B cell (primary cell): ENCODE measurements at regions not wholly inside any gene's neighbourhood (a gene's known extent, or its start where the extent isn't known, plus 50 kb on each side); places are given as distances from the start of the nearest gene placed in this dataset.

Source experiments
- CTCF ChIP-seq: fragments of 200-600 bp; IDR thresholded peaks from one replicate; pipeline ENCODE4 v1.8.0; 2022; ENCODE audit warnings: antibody characterized with exemption, mild to moderate bottlenecking
- EZH2 ChIP-seq: IDR thresholded peaks from 2 replicates; pipeline ENCODE4 v1.6.1; 2012; ENCODE audit warnings: borderline replicate concordance, low read depth, mild to moderate bottlenecking, moderate library complexity, low read length; ENCODE audit not compliant: insufficient read depth, poor library complexity, severe bottlenecking

DNA sequence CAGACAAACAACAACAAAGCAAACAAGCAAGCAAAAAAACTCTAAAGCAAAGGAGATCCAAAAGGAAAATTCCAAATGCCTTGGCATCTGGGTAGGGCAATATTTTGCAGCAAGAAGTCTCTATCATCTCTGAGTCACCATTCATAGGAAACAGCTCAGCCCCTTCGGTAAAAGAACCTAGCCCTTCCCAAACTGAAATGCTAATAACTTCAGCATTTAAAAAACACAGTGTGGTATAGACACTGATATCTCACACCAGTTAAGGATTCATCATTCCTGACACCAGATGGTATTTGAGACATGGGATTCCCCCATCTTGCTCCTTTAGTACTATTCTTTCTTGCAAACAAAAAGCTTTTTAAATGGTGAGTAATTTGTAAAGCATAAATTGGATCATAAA is 491.8 kb downstream of the TXNL1 start:
- TF ChIP-seq CTCF (no peak), EZH2 (no peak)
